Kidney epithelial cell (primary cell): ENCODE measurements at regions not wholly inside any gene's neighbourhood (a gene's known extent, or its start where the extent isn't known, plus 50 kb on each side); places are given as distances from the start of the nearest gene placed in this dataset.
"Not testable (repeated sequence)": the region's sequence is repeated elsewhere in the genome, so short reads cannot be mapped to it uniquely, and the experiment has no call there.

ENCODE experiments used
- DNase-seq: peaks from one replicate; pipeline ENCODE4 v3.0.0-alpha.2; 2010; ENCODE audit warnings: low read depth
- H3K27me3 ChIP-seq: 2 replicates; pipeline ENCODE4 v1.6.0; 2011; ENCODE audit warnings: low read length; ENCODE audit not compliant: control insufficient read depth, insufficient read depth
- H3K36me3 ChIP-seq: 2 replicates; pipeline ENCODE4 v1.5.1; 2011; ENCODE audit warnings: low read length; ENCODE audit not compliant: control insufficient read depth, insufficient read depth
- H3K4me3 ChIP-seq: 2 replicates; pipeline ENCODE4 v1.5.1; 2011; ENCODE audit warnings: low read depth, mild to moderate bottlenecking, control low read depth, low read length
- CTCF ChIP-seq: IDR thresholded peaks from 2 replicates; pipeline ENCODE4 v1.5.1; 2011; ENCODE audit warnings: mild to moderate bottlenecking, moderate library complexity, low read length, control low read depth, inconsistent platforms; ENCODE audit not compliant: insufficient read depth, poor library complexity, severe bottlenecking

DNA sequence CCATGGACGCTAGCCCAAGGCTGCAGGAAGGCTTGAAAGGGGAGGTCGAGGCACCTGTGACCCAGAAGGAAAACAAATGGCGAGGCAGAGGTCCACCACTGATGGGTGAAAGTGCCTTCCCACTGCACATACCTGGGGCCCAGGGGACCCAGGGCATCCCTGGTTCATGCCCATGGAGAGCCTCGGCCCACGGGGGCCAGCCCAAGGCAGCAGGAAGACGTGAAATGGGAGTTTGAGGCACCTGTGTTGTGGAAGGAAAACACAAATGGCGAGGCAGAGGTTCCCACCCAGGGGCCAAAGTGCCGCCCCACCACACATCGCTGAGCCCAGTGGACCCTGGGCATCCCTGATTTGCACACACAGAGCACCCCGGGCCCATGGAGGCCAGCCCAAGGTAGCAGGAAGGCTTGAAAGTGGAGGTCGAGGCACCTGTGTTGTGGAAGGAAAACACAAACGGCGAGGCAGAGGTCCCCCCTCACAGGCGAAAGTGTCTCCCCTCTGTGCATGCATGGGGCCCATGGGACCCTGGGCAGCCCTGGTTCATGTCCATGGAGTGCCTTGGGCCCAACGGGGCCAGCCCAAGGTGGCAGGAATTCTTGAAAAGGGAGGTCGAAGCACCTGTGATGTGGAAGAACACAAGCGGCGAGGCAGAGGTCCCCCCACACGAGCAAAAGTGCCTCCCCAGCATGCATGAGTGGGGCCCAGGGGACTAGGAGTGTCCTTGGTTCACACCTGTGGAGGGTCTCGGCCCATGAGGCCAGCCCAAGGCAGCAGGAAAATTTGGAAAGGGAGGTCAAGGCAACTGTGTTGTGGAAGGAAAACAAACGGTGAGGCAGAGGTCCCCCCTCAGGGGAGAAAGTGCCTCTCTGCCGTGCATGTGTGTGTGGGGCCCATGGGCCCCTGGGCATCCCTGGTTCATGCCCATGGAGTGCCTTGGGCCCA lies 383.3 kb downstream of the ALG10 start:
- no peaks in the 10 kb centered on the region for H3K27me3 ChIP-seq
- no peaks in the 10 kb centered on the region for H3K36me3 ChIP-seq
- H3K4me3 ChIP-seq = no peak overlapping the region
- no peak for TF ChIP-seq CTCF
- no peak for DNase-seq

DNA sequence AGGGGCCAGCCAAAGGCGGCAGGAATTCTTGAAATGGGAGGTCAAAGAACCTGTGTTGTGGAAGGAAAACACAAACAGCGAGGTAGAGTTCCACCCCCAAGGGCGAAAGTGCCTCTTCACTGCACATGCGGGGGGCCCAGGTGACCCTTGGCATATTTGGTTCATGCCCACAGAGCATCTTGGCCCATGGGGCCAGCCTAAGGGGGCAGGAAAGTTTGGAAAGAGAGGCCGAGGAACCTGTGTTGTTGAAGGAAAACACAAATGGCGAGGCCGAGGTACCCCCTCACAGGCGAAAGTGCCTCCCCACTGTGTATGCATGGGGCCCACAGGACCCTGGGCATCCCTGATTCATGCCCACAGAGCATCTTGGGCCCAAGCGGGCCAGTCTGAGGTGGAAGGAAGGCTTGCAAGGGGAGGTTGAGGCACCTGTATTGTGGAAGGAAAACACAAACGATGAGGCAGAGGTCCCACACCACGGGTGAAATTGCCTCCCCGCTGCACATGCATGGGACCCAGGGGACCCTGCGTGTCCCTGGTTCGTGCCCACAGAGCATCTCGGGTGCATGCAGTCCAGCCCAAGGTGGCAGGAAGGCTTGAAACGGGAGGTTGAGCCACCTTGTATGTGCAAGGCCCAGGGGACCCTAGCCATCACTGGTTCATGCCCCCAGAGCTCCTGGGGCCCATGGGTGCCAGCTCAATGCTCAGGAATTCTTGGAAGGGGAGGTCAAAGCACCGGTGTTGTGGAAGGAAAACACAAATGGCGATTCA lies 384.1 kb downstream of the ALG10 start:
- no peaks in the 10 kb centered on the region for H3K27me3 ChIP-seq

GRCh38 chr12:34406996-34407300 lies 384.7 kb downstream of the ALG10 start:
- DNase-seq = no peak
- TF ChIP-seq CTCF = no peak
- H3K36me3 ChIP-seq = no peaks in the 10 kb centered on the region
- H3K27me3 ChIP-seq = no peaks in the 10 kb centered on the region
- H3K4me3 ChIP-seq = no peak overlapping the region

More for the DNA sequence above, 384.1 kb downstream of the ALG10 start:
- H3K4me3 ChIP-seq = no peak overlapping the region
- no peak for TF ChIP-seq CTCF
- DNase-seq = no peak
- no peaks in the 10 kb centered on the region for H3K36me3 ChIP-seq

DNA sequence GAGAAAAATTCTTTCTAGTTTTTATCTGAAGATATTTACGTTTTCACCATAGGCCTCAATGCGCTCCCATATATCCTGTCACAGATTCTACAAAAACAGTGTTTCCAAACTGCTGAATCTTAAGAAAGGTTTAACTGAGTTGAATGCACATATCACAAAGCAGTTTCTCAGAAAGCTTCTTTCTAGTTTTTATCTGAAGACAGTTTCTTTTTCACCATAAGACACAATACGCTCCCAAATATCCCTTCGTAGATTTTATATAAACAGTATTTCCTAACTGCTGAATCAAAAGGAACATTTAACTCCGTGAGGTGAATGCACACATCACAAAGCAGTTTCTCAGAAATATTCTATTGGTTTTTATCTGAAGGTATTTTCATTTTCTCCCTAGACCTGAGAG lies 385.5 kb downstream of the ALG10 start:
- no peak for TF ChIP-seq CTCF
- no peak for DNase-seq
- Histone ChIP-seq H3K27me3 (no peaks in the 10 kb centered on the region), H3K4me3 (no peak overlapping the region), H3K36me3 (no peaks in the 10 kb centered on the region)

DNA sequence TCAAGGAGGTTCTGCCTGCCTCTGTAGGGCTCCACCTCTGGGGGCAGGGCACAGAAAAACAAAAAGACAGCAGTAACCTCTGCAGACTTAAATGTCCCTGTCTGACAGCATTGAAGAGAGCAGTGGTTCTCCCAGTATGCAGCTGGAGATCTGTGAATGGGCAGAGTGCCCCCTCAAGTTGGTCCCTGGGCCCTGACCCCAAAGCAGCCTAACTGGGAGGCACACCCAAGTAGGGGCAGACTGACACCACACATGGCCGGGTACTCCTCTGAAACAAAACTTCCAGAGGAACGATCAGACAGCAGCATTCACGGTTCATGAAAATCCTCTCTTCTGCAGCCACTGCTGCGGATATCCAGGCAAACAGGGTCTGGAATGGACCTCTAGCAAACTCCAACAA lies 409.2 kb downstream of the ALG10 start:
- H3K27me3 ChIP-seq, H3K4me3 ChIP-seq, DNase-seq, H3K36me3 ChIP-seq: not testable (repeated sequence)
